ENCODE measurements at regions not wholly inside any gene's neighbourhood (a gene's known extent, or its start where the extent isn't known, plus 50 kb on each side); places are given as distances from the start of the nearest gene placed in this dataset.

- Histone ChIP-seq H3K27me3 (ENCODE audit: insufficient read depth, low read depth, low read length) (no peaks in the 10 kb centered on the region), H4K20me1 (ENCODE audit: insufficient read depth) (no peaks in the 10 kb centered on the region), H3K27ac (ENCODE audit: low read length) (no peak overlapping the region), H3K9ac (ENCODE audit: low read length) (no peak overlapping the region), H3K9me2 (ENCODE audit: insufficient read depth, low read length) (no peaks in the 10 kb centered on the region), H3K4me3 (ENCODE audit: low read length) (no peak overlapping the region), H3K4me2 (ENCODE audit: low read length) (no peak overlapping the region), H3K9me3 (ENCODE audit: low read length) (peaks cover 10% of the 10 kb centered on the region), H3F3A (ENCODE audit: insufficient read depth, low read length, poor library complexity, severe bottlenecking) (no peaks in the 10 kb centered on the region), H3K36me3 (ENCODE audit: insufficient read depth, low read length) (no peaks in the 10 kb centered on the region), H2AFZ (ENCODE audit: low read depth, low read length) (no peak overlapping the region), H3K79me2 (replicated peaks; ENCODE audit: insufficient read depth, low read length) (no peaks in the 10 kb centered on the region)
- TF ChIP-seq TAF1 (IDR thresholded peaks at IDR 0.05; ENCODE audit: low read depth) (no peak), SMC3 (conservative IDR thresholded peaks at IDR 0.05; ENCODE audit: poor library complexity) (no peak), POLR2AphosphoS5 (IDR thresholded peaks at IDR 0.05) (no peak), RAD21 (conservative IDR thresholded peaks at IDR 0.05) (no peak), EP300 (conservative IDR thresholded peaks at IDR 0.05; ENCODE audit: poor library complexity, severe bottlenecking) (no peak), MXI1 (conservative IDR thresholded peaks at IDR 0.05; ENCODE audit: poor library complexity, severe bottlenecking) (no peak), EZH2 (IDR thresholded peaks at IDR 0.05; ENCODE audit: borderline replicate concordance, insufficient read depth, low read length, poor library complexity, severe bottlenecking) (no peak)
- TF ChIP-seq, protein P1, sequence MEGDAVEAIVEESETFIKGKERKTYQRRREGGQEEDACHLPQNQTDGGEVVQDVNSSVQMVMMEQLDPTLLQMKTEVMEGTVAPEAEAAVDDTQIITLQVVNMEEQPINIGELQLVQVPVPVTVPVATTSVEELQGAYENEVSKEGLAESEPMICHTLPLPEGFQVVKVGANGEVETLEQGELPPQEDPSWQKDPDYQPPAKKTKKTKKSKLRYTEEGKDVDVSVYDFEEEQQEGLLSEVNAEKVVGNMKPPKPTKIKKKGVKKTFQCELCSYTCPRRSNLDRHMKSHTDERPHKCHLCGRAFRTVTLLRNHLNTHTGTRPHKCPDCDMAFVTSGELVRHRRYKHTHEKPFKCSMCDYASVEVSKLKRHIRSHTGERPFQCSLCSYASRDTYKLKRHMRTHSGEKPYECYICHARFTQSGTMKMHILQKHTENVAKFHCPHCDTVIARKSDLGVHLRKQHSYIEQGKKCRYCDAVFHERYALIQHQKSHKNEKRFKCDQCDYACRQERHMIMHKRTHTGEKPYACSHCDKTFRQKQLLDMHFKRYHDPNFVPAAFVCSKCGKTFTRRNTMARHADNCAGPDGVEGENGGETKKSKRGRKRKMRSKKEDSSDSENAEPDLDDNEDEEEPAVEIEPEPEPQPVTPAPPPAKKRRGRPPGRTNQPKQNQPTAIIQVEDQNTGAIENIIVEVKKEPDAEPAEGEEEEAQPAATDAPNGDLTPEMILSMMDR (IDR thresholded peaks at IDR 0.05; ENCODE audit: poor library complexity, severe bottlenecking): no peak
- TF ChIP-seq, protein P2, sequence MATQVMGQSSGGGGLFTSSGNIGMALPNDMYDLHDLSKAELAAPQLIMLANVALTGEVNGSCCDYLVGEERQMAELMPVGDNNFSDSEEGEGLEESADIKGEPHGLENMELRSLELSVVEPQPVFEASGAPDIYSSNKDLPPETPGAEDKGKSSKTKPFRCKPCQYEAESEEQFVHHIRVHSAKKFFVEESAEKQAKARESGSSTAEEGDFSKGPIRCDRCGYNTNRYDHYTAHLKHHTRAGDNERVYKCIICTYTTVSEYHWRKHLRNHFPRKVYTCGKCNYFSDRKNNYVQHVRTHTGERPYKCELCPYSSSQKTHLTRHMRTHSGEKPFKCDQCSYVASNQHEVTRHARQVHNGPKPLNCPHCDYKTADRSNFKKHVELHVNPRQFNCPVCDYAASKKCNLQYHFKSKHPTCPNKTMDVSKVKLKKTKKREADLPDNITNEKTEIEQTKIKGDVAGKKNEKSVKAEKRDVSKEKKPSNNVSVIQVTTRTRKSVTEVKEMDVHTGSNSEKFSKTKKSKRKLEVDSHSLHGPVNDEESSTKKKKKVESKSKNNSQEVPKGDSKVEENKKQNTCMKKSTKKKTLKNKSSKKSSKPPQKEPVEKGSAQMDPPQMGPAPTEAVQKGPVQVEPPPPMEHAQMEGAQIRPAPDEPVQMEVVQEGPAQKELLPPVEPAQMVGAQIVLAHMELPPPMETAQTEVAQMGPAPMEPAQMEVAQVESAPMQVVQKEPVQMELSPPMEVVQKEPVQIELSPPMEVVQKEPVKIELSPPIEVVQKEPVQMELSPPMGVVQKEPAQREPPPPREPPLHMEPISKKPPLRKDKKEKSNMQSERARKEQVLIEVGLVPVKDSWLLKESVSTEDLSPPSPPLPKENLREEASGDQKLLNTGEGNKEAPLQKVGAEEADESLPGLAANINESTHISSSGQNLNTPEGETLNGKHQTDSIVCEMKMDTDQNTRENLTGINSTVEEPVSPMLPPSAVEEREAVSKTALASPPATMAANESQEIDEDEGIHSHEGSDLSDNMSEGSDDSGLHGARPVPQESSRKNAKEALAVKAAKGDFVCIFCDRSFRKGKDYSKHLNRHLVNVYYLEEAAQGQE (IDR thresholded peaks at IDR 0.05; ENCODE audit: borderline replicate concordance): no peak
These were observed 536.4 kb downstream of the RASEF start for GRCh38 chr9:82526577-82526976.

DNA sequence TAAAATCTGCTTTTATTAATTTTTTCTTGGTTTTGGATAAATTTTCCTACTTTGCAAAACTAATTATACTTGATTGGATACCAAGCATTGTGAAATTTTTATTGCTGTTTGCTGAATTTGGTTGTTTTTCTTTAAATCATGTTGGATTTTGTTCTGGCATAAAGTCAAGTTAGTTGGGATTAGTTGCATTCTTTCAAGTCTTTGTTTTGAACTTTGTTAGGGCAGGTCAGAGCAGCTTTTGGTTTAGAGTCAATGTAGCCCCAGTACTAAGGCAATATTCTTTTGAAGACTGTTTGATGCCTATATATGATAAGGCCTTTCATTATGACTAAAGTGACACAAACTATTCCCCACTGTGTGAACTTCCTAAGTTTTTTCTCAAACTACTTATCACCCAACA lies 531.1 kb downstream of the RASEF start:
- H2AFZ ChIP-seq (ENCODE audit: low read depth, low read length): no peak overlapping the region
- no peak overlapping the region for H3K9ac ChIP-seq (ENCODE audit: low read length)
- no peak overlapping the region for H3K4me3 ChIP-seq (ENCODE audit: low read length)
- no peak for TF ChIP-seq EZH2 (IDR thresholded peaks at IDR 0.05; ENCODE audit: borderline replicate concordance, insufficient read depth, low read length, poor library complexity, severe bottlenecking)
- TF ChIP-seq, protein P1 (IDR thresholded peaks at IDR 0.05; ENCODE audit: poor library complexity, severe bottlenecking): no peak
- no peak for TF ChIP-seq SMC3 (conservative IDR thresholded peaks at IDR 0.05; ENCODE audit: poor library complexity)
- TF ChIP-seq EP300 (conservative IDR thresholded peaks at IDR 0.05; ENCODE audit: poor library complexity, severe bottlenecking): no peak
- no peaks in the 10 kb centered on the region for H3K9me2 ChIP-seq (ENCODE audit: insufficient read depth, low read length)
- peaks cover 3% of the 10 kb centered on the region for H3K9me3 ChIP-seq (ENCODE audit: low read length)
- H3K36me3 ChIP-seq (ENCODE audit: insufficient read depth, low read length): no peaks in the 10 kb centered on the region
- H3K4me2 ChIP-seq (ENCODE audit: low read length): no peak overlapping the region
- no peaks in the 10 kb centered on the region for H3K27me3 ChIP-seq (ENCODE audit: insufficient read depth, low read depth, low read length)
- no peak overlapping the region for H3K27ac ChIP-seq (ENCODE audit: low read length)
- no peaks in the 10 kb centered on the region for H3F3A ChIP-seq (ENCODE audit: insufficient read depth, low read length, poor library complexity, severe bottlenecking)
- H3K79me2 ChIP-seq (replicated peaks; ENCODE audit: insufficient read depth, low read length): no peaks in the 10 kb centered on the region
- no peaks in the 10 kb centered on the region for H4K20me1 ChIP-seq (ENCODE audit: insufficient read depth)
